C4-2B (cell line): ENCODE measurements at regions not wholly inside any gene's neighbourhood (a gene's known extent, or its start where the extent isn't known, plus 50 kb on each side); places are given as distances from the start of the nearest gene placed in this dataset.

ENCODE experiments used
- ZFX ChIP-seq: fragments of 450-650 bp; IDR thresholded peaks from 2 replicates; pipeline ENCODE4 v1.6.1; 2017
- TF ChIP-seq, protein P1 (sequence below): fragments of 450-650 bp; conservative IDR thresholded peaks from 2 replicates; pipeline ENCODE4 v1.5.1; 2017; ENCODE audit warnings: mild to moderate bottlenecking

- TF ChIP-seq, protein P1, sequence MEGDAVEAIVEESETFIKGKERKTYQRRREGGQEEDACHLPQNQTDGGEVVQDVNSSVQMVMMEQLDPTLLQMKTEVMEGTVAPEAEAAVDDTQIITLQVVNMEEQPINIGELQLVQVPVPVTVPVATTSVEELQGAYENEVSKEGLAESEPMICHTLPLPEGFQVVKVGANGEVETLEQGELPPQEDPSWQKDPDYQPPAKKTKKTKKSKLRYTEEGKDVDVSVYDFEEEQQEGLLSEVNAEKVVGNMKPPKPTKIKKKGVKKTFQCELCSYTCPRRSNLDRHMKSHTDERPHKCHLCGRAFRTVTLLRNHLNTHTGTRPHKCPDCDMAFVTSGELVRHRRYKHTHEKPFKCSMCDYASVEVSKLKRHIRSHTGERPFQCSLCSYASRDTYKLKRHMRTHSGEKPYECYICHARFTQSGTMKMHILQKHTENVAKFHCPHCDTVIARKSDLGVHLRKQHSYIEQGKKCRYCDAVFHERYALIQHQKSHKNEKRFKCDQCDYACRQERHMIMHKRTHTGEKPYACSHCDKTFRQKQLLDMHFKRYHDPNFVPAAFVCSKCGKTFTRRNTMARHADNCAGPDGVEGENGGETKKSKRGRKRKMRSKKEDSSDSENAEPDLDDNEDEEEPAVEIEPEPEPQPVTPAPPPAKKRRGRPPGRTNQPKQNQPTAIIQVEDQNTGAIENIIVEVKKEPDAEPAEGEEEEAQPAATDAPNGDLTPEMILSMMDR: no peak
- TF ChIP-seq ZFX: no peak
Observed at GRCh38 chr4:67291644-67292043, 253.7 kb downstream of the CENPC start.
